Thoracic aorta (tissue), 2 donors: ENCODE measurements at regions not wholly inside any gene's neighbourhood (a gene's known extent, or its start where the extent isn't known, plus 50 kb on each side); places are given as distances from the start of the nearest gene placed in this dataset.

ENCODE experiments used
- ATAC-seq: fragments of 150-250 bp; one replicate; pipeline ENCODE4 v1.8.0; 2017; ENCODE audit warnings: low read depth; ENCODE audit not compliant: insufficient number of reproducible peaks, low FRiP score
- DNase-seq: peaks from one replicate; pipeline ENCODE4 v3.0.0-alpha.2; 2020; ENCODE audit warnings: low spot score
- H3K27ac ChIP-seq, 2 donors: fragments of 200-600 bp; sonication (generic); 1 replicate in 1 of 2; 2 replicates in 1 of 2; pipeline ENCODE4 v1.5.1; 2016; ENCODE audit warnings: mild to moderate bottlenecking in 2 of 2, moderate library complexity in 2 of 2
- H3K27me3 ChIP-seq: fragments of 200-600 bp; sonication (generic); replicated peaks from 2 replicates; pipeline ENCODE4 v1.6.0; 2016; ENCODE audit warnings: mild to moderate bottlenecking; ENCODE audit not compliant: insufficient read depth
- H3K36me3 ChIP-seq: fragments of 200-600 bp; sonication (generic); one replicate; pipeline ENCODE4 v1.5.1; 2016
- H3K4me1 ChIP-seq, 2 donors: fragments of 200-600 bp; sonication (generic); 1 replicate in 1 of 2; 2 replicates in 1 of 2; pipeline versions ENCODE4 v1.5.1 to v1.6.0; 2016; ENCODE audit warnings: low read depth in 2 of 2, mild to moderate bottlenecking in 1 of 2; ENCODE audit not compliant: control insufficient read depth in 1 of 2
- H3K4me3 ChIP-seq: fragments of 200-600 bp; sonication (generic); 2 replicates; pipeline ENCODE4 v1.5.1; 2016; ENCODE audit warnings: mild to moderate bottlenecking
- H3K9me3 ChIP-seq: fragments of 200-600 bp; sonication (generic); 2 replicates; pipeline ENCODE4 v1.5.1; 2016
- CTCF ChIP-seq: fragments of 200-600 bp; sonication (generic); IDR thresholded peaks from one replicate; pipeline ENCODE4 v1.5.1; 2019; ENCODE audit warnings: antibody characterized with exemption

DNA sequence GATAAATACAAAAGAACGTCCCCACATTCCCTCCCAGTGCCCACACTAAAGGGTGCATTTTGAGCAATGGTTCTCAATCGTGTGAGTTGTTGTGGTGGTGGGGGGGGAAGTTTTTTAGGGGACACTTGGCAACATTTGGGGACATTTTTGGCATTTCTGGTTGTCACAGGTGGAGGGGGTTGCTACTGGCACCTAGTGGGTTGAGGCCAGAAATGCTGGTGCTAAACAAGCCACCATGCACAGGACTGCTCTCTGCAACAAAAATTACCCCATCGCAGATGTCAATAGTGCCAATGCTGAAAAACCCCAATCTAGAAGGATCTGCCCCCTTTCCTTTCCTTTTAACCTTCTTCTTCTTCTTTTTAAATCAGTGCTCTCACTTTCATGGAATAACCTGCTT lies 453.3 kb downstream of the TSHZ3 start:
- Histone ChIP-seq H3K4me1 (no peaks in the 10 kb centered on the region), H3K36me3 (no peaks in the 10 kb centered on the region), H3K27me3 (no peaks in the 10 kb centered on the region), H3K9me3 (no peaks in the 10 kb centered on the region), H3K27ac (no peak overlapping the region), H3K4me3 (no peak overlapping the region)
- no peak for DNase-seq
- no peak for TF ChIP-seq CTCF
- ATAC-seq: no peak

GRCh38 chr19:30891051-30891450 lies 458.2 kb downstream of the TSHZ3 start:
- H3K27me3 ChIP-seq: no peaks in the 10 kb centered on the region
- ATAC-seq: no peak
- no peaks in the 10 kb centered on the region for H3K36me3 ChIP-seq
- H3K27ac ChIP-seq: no peak overlapping the region
- H3K9me3 ChIP-seq: no peaks in the 10 kb centered on the region
- TF ChIP-seq CTCF: no peak
- H3K4me3 ChIP-seq: no peak overlapping the region
- no peaks in the 10 kb centered on the region for H3K4me1 ChIP-seq
- no peak for DNase-seq

- H3K4me3 ChIP-seq: no peak overlapping the region
- H3K27ac ChIP-seq: no peak overlapping the region
- H3K27me3 ChIP-seq: no peaks in the 10 kb centered on the region
- H3K36me3 ChIP-seq: no peaks in the 10 kb centered on the region
- ATAC-seq (no peak), DNase-seq (no peak)
- TF ChIP-seq CTCF: no peak
- H3K9me3 ChIP-seq: no peaks in the 10 kb centered on the region
- H3K4me1 ChIP-seq: no peaks in the 10 kb centered on the region
Measured at GRCh38 chr19:30890033-30890432, 459.2 kb downstream of the TSHZ3 start.

DNA sequence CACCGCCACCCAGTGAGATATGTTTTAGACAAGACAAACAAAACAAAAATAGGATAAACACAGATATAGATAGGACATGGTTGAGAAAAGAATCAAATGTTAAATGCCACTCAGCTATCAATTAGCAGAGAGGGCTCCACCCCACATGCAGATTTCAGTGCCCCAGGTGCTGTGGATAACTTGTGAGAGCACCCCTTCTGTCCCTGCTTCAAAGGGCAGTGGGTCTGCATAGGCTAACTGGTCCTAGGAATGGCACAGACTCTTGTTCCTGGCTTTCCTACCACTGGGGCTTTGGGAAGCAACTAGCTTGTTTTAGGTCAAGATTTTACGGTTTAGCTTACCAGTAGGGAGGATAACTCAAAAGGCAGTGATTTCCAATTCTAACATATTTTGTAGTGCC lies 460.3 kb downstream of the TSHZ3 start:
- Histone ChIP-seq H3K27me3 (no peaks in the 10 kb centered on the region), H3K27ac (peak overlapping the region in 1 of 2 donors; percentile 21), H3K36me3 (no peaks in the 10 kb centered on the region), H3K4me3 (no peak overlapping the region), H3K9me3 (no peaks in the 10 kb centered on the region), H3K4me1 (no peaks in the 10 kb centered on the region)
- no peak for TF ChIP-seq CTCF
- no peak for DNase-seq
- ATAC-seq: no peak

GRCh38 chr19:30887042-30887441 lies 462.2 kb downstream of the TSHZ3 start:
- no peaks in the 10 kb centered on the region for H3K36me3 ChIP-seq
- H3K4me3 ChIP-seq: no peak overlapping the region
- DNase-seq (no peak), ATAC-seq (no peak)
- no peak for TF ChIP-seq CTCF
- no peaks in the 10 kb centered on the region for H3K4me1 ChIP-seq
- H3K27ac ChIP-seq: no peak overlapping the region
- H3K27me3 ChIP-seq: no peaks in the 10 kb centered on the region
- no peaks in the 10 kb centered on the region for H3K9me3 ChIP-seq
